Amniotic stem cell (primary cell): ENCODE measurements at regions not wholly inside any gene's neighbourhood (a gene's known extent, or its start where the extent isn't known, plus 50 kb on each side); places are given as distances from the start of the nearest gene placed in this dataset.

Experiments
- DNase-seq: peaks from one replicate; lab custom pipeline; 2025; lab: John Stamatoyannopoulos, UW

- no peak for DNase-seq
These were observed 358.4 kb downstream of the BTBD3 start for GRCh38 chr20:12276011-12276673.

DNA sequence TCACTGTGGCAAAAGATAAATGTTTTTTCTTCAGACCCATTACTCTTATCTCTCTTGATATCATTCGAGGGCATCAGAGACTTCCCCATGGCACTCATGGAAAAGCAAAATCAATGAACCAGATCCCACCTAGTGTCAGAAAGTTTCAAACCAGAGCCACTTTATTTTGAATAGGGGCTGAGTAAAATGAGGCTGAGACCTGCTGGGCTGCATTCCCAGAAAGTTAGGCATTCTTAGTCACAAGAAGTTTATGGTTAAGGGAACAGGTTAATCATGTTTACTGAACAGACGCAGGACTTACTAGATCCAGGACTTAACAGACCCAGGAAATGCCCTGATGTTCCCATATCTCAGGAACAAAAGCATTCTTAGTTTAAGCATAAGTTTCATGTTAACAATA lies 369.9 kb downstream of the BTBD3 start:
- no peak for DNase-seq

GRCh38 chr20:12289465-12289864 lies 371.8 kb downstream of the BTBD3 start:
- no peak for DNase-seq

GRCh38 chr20:12291386-12291785 lies 373.7 kb downstream of the BTBD3 start:
- DNase-seq: no peak

DNA sequence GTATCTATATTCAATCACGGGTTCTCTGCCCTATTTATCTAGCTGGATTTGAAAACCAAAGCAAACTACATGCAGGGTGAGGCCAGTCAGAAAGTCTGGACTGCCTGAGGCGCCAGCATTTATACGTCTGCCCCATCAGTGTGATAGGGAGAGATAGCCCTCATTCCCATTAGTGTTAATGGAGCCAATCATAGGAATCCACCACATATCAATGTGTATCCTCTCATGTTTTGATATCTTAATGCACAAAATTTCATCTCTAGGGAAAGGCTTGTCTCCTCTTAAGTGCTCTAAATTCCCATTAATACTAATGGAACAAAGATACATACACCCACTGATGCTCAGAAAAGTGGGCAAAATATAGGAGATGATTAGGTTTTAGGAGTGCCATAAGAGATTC lies 376.2 kb downstream of the BTBD3 start:
- no peak for DNase-seq

- DNase-seq: no peak
These were observed 377.0 kb downstream of the BTBD3 start for GRCh38 chr20:12294678-12295077.

- no peak for DNase-seq
These were observed 387.7 kb downstream of the BTBD3 start for GRCh38 chr20:12305188-12305950.

- DNase-seq: no peak
These were observed 388.4 kb downstream of the BTBD3 start for GRCh38 chr20:12306107-12306506.

GRCh38 chr20:12311094-12311865 lies 393.6 kb downstream of the BTBD3 start:
- DNase-seq: no peak

DNA sequence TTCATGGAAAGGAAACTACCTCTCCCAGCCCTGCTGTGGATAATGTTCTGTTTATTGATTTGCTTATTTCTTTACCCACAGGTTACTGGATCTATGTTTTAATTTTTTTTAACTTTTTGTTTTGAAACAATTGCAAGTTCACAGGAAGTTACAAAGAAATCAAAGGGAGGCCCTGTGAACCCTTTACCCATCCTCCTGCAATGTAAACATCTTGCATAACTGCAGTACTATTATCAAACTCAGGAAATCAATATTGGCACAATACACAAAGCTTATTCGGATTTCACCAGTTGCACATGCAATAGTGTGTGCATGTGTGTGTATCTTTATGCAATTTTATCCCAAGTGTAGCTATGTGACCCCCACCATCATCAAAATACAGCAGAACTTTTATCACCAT lies 398.0 kb downstream of the BTBD3 start:
- DNase-seq: no peak

DNA sequence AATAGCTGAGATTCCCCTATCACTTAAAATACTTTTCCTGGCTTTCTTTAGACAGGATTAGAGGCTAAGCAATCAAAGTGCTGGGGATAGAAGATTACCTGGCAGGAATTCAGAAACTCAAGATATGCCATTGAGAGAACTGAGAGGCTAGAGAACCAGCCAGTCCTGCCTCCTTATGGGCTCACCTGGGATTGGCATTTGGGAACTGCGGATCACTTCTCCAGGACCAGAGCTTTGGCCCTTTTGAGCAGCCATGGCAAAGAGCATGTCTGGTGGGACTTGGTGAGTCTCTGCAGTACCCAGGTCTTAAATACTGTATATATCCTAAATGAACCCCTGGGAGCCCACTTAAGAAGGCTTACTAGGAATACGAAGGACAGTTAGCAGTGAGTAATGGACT lies 399.1 kb downstream of the BTBD3 start:
- DNase-seq: no peak

DNA sequence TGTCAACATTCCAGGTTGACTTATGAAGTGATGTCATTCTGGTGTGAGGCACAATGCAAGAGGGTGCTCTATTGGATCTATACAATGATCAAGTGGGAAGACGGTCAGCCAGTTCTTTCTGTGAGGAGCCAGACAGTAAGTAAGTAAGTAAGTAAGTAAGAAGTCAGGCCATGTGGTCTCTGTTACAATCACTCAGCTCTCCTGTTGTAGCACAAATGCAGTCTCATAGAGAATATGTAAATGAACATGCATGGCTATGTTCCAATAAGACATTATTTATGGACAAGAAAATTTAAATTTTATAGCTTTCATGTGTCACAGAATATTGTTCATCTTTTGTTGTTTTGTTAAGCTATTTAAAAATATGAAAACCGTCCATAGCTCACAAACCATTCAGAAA lies 399.7 kb downstream of the BTBD3 start:
- no peak for DNase-seq

DNA sequence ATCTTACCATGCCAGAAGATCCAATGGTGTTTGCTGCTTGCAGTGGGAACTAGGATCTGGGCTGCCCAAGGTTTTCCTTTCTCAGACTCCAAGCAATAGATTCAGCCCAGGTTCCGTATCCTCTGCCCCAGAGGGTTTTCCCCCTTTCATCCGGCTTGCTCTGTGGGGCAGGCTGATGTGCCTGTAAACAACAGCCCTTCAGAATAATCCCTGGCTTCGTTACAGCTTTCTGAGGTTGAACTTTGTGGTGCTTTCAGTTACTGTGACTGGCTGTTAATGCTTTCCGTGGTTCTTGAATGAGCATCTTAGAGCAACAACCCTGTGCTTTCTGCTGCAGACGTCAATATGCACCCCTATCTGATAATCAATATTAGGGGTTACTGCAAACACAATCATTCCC lies 400.4 kb downstream of the BTBD3 start:
- no peak for DNase-seq

DNA sequence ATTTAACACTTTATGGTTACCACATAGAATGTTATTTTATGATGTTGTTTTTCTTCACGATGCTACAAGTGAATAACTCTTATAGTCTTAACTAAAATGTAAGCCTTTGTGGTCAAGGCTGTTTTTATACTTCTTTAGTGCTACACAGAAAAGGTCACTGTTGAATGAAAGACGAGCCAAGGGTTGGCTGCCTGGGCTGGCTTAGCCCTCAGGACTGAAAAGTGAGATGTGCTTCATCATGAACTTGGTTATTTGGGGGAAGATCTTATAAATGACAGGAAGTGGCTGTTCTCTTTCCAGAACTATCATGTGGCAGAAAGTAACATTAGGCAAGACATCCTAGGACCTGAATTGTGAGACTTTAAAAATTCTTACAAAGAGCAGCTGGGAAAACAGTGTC lies 404.0 kb downstream of the BTBD3 start:
- no peak for DNase-seq

DNA sequence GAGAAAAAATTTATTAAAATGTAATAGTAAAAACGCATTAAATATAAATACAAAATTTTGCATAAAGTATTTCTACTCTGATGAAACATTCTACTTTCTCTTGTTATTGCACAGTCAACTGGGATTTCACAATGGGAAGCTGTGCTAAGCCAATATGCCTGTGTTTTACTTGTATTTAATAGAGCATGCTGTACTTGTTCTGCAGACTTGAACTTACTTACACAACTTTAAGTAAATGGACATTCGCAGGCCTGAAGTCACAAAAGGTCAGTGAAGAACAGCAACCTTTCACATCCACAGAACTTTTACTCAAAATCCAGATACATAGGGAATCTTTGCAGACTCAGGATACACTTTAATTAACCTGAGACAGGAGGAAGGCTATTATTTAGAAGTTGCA lies 409.5 kb downstream of the BTBD3 start:
- no peak for DNase-seq

- DNase-seq: no peak
These were observed 413.5 kb downstream of the BTBD3 start for GRCh38 chr20:12331236-12331635.

- no peak for DNase-seq
These were observed 419.9 kb downstream of the BTBD3 start for GRCh38 chr20:12337601-12338000.

DNA sequence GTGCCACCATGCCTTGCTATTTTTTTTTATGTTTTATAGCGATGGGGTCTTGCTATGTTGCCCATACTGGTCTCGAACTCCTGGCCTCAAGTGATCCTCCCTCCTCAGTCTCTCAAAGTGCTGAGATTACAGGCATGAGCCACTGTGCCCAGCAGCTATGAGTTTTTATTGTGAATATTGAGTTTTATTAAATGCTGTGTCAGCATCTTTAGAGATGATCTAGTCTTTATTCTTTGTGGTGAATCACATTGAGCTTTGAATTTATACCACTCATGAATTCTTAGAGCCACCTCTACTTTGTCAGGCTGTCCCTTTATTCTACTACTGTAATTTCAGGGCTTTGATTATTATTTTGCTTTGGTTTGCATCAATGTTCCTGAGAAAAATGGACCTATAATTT lies 428.3 kb downstream of the BTBD3 start:
- DNase-seq: no peak

DNA sequence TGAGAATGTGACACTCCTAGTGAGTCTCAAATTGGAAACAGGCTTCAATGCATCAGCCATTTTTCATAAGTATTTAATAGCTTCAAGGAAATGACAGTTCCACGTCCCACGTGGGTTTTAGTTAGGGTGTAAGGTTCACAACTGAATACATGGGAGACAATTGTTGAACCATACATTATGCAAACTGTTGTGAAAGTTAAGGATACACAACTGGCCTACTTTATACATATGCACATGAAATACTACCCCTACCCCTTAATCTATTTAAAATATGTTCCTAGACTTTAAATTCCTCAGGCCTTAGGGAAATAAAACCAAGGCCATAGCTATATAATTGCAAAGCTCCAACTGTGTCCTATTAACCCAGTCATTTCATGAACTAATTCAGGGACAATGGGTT lies 436.1 kb downstream of the BTBD3 start:
- no peak for DNase-seq

GRCh38 chr20:12354725-12355124 lies 437.0 kb downstream of the BTBD3 start:
- DNase-seq: no peak

DNA sequence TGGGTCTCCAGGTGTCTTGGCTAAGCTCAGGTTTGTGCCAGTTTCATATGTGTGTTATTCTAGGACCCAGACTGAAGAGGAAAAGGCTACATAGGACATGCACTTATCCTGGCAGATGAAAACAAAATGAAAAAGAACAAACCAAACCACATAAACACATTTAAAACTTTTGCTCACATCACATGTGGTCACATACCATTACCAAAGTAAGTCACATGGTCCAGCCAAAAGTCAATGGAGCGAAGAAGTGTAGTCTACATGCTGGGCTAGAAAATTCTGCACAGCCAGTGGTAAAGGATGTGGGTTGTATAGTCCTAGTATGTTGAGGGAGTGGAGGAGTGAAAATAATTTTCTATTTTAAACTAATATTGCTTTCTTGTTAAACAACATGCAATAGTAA lies 437.5 kb downstream of the BTBD3 start:
- no peak for DNase-seq

GRCh38 chr20:12358006-12358654 lies 440.4 kb downstream of the BTBD3 start:
- no peak for DNase-seq

GRCh38 chr20:12358655-12359009 lies 440.9 kb downstream of the BTBD3 start:
- no peak for DNase-seq
